NCI-H82 (cell line): ENCODE measurements at regions not wholly inside any gene's neighbourhood (a gene's known extent, or its start where the extent isn't known, plus 50 kb on each side); places are given as distances from the start of the nearest gene placed in this dataset.
"Not testable (repeated sequence)": the region's sequence is repeated elsewhere in the genome, so short reads cannot be mapped to it uniquely, and the experiment has no call there.

ENCODE experiments used
- DNase-seq: peaks from one replicate; lab custom pipeline; 2025; lab: John Stamatoyannopoulos, UW

GRCh38 chr17:71486261-71486660 is 634.6 kb upstream of the SOX9 start:
- no peak for DNase-seq

- DNase-seq, result no peak
These were observed 632.0 kb upstream of the SOX9 start for GRCh38 chr17:71488851-71489250.

- DNase-seq, result no peak
These were observed 626.6 kb upstream of the SOX9 start for GRCh38 chr17:71494062-71494855.

GRCh38 chr17:71495420-71495819 is 625.4 kb upstream of the SOX9 start:
- DNase-seq, result no peak

- DNase-seq, result peak; percentile 42
These were observed 624.3 kb upstream of the SOX9 start for GRCh38 chr17:71496552-71496951.

- no peak for DNase-seq
These were observed 619.9 kb upstream of the SOX9 start for GRCh38 chr17:71500761-71501555.

- DNase-seq, result no peak
These were observed 619.1 kb upstream of the SOX9 start for GRCh38 chr17:71501711-71502110.

GRCh38 chr17:71502443-71502842 is 618.4 kb upstream of the SOX9 start:
- DNase-seq, result no peak

- no peak for DNase-seq
These were observed 616.9 kb upstream of the SOX9 start for GRCh38 chr17:71503710-71504465.

GRCh38 chr17:71505200-71505599 is 615.6 kb upstream of the SOX9 start:
- DNase-seq, result no peak

GRCh38 chr17:71505981-71506380 is 614.8 kb upstream of the SOX9 start:
- DNase-seq, result no peak

GRCh38 chr17:71511266-71511995 is 609.4 kb upstream of the SOX9 start:
- DNase-seq, result peak; percentile 1

GRCh38 chr17:71513725-71514124 is 607.1 kb upstream of the SOX9 start:
- DNase-seq, result not testable (repeated sequence)

GRCh38 chr17:71516149-71516548 is 604.7 kb upstream of the SOX9 start:
- no peak for DNase-seq

- no peak for DNase-seq
These were observed 601.5 kb upstream of the SOX9 start for GRCh38 chr17:71519285-71519684.

GRCh38 chr17:71521724-71522123 is 599.1 kb upstream of the SOX9 start:
- DNase-seq, result peak; percentile 3

- no peak for DNase-seq
These were observed 598.4 kb upstream of the SOX9 start for GRCh38 chr17:71522383-71522782.

- no peak for DNase-seq
These were observed 593.5 kb upstream of the SOX9 start for GRCh38 chr17:71527311-71527710.

- DNase-seq, result no peak
These were observed 592.6 kb upstream of the SOX9 start for GRCh38 chr17:71528210-71528609.

- no peak for DNase-seq
These were observed 590.6 kb upstream of the SOX9 start for GRCh38 chr17:71530248-71530647.

GRCh38 chr17:71535321-71535720 is 585.5 kb upstream of the SOX9 start:
- DNase-seq, result no peak

GRCh38 chr17:71546419-71546818 is 574.4 kb upstream of the SOX9 start:
- DNase-seq, result no peak
